ENCODE measurements at regions not wholly inside any gene's neighbourhood (a gene's known extent, or its start where the extent isn't known, plus 50 kb on each side); places are given as distances from the start of the nearest gene placed in this dataset.

DNA sequence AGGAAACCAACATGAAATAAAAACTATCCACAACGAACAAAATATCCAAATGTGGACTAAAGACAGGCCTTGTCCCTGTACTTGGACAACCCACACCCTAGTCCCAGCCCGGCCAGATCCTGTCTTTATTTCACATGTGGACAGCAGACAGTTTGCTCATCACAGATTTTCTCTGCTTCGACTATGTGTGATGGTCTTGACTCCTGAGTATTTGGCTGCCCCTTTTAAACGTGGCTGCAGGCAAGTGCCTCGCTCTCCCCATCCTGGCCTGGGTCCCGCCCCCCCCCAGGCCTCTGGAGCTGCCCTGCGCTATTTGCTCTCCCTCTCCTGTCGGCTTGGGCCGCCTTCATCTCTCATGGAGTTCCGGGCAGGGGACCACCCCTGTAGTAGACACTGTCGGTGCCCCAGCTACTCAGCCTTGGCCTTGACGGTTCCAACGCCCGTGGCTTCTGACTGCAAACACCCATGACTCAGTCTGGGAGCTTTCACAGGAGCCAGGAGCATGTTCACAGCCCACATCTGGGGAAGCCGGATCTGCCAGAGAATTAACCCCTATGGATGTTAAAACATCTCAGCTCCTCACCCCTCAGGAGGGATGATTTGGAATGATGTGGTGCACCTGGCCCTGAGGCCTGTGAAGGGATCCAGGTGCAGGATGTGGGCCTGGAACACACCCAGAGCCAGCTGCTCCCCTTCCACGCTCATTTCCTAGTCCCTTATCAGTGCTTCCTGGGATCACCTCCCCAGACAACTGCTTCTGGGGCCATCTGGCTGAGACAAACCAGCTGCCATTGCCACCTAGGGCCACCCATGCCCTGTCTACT is 229.7 kb upstream of the RPL38 start:
- intact Hi-C loops (cut with micrococcal nuclease) = no loop called here
- Mint-ChIP-seq H3K4me3 (no peak overlapping the region), H3K27me3 (peaks cover 40% of the 10 kb centered on the region), H3K4me1 (no peaks in the 10 kb centered on the region), H3K27ac (no peak overlapping the region), H3K9me3 (ENCODE audit: insufficient read depth) (no peaks in the 10 kb centered on the region)
- no peak overlapping the region for H3K27ac ChIP-seq (ENCODE audit: low read length in 2 of 2)
- ATAC-seq (ENCODE audit: low read depth) (no peak), DNase-seq (no peak)
- peaks cover 0 to 4% (median 0%) of the 10 kb centered on the region in 4 experiments for H3K27me3 ChIP-seq (replicated peaks in 1 of 4; ENCODE audit: control extremely low read depth in 1 of 4, control insufficient read depth in 3 of 4, insufficient read depth in 4 of 4, low read length in 3 of 4)
- ChIA-PET POLR2A (no interaction called here), CTCF (no interaction called here)
- H4K20me1 ChIP-seq (ENCODE audit: control insufficient read depth, insufficient read depth, low read length, poor library complexity, severe bottlenecking) = no peaks in the 10 kb centered on the region
- H3K4me1 ChIP-seq (ENCODE audit: control insufficient read depth in 2 of 2, insufficient read depth in 2 of 2, low read length in 2 of 2) = no peaks in the 10 kb centered on the region
- H3K9me3 ChIP-seq (ENCODE audit: control extremely low read depth in 1 of 3, control insufficient read depth in 2 of 3, insufficient read depth in 1 of 3, low read length in 2 of 3) = peaks cover 0 to under 1% (median 0%) of the 10 kb centered on the region in 3 donors
- TF ChIP-seq, protein P1, sequence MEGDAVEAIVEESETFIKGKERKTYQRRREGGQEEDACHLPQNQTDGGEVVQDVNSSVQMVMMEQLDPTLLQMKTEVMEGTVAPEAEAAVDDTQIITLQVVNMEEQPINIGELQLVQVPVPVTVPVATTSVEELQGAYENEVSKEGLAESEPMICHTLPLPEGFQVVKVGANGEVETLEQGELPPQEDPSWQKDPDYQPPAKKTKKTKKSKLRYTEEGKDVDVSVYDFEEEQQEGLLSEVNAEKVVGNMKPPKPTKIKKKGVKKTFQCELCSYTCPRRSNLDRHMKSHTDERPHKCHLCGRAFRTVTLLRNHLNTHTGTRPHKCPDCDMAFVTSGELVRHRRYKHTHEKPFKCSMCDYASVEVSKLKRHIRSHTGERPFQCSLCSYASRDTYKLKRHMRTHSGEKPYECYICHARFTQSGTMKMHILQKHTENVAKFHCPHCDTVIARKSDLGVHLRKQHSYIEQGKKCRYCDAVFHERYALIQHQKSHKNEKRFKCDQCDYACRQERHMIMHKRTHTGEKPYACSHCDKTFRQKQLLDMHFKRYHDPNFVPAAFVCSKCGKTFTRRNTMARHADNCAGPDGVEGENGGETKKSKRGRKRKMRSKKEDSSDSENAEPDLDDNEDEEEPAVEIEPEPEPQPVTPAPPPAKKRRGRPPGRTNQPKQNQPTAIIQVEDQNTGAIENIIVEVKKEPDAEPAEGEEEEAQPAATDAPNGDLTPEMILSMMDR (IDR thresholded peaks at IDR 0.05) = no peak
- whole genome bisulfite sequencing (ENCODE audit: insufficient coverage) = 87% methylated on average over 15 of the region's 16 CpGs
- no peaks in the 10 kb centered on the region for H3K79me2 ChIP-seq (ENCODE audit: control insufficient read depth, insufficient read depth, low read length)
- no peak overlapping the region for H3K4me2 ChIP-seq (replicated peaks; ENCODE audit: low read depth, low read length, poor library complexity, severe bottlenecking)
- H2AFZ ChIP-seq (ENCODE audit: insufficient read depth, low read depth, low read length, poor library complexity, severe bottlenecking) = no peak overlapping the region
- no peak overlapping the region for H3K9ac ChIP-seq (ENCODE audit: low read length)
- no peaks in the 10 kb centered on the region for H3K36me3 ChIP-seq (replicated peaks in 1 of 2; ENCODE audit: control extremely low read depth in 1 of 2, control insufficient read depth in 1 of 2, extremely low read depth in 1 of 2, insufficient read depth in 2 of 2, low read length in 1 of 2)
- H3K4me3 ChIP-seq (ENCODE audit: control extremely low read depth in 1 of 5, extremely low read depth in 1 of 5, insufficient read depth in 1 of 5, low read depth in 2 of 5, low read length in 4 of 5) = no peak overlapping the region

GRCh38 chr17:73974536-73974935 is 228.9 kb upstream of the RPL38 start:
- Histone ChIP-seq H3K79me2 (ENCODE audit: control insufficient read depth, insufficient read depth, low read length) (no peaks in the 10 kb centered on the region), H3K4me2 (replicated peaks; ENCODE audit: low read depth, low read length, poor library complexity, severe bottlenecking) (no peak overlapping the region), H3K27ac (ENCODE audit: low read length in 2 of 2) (no peak overlapping the region), H3K4me1 (ENCODE audit: control insufficient read depth in 2 of 2, insufficient read depth in 2 of 2, low read length in 2 of 2) (no peaks in the 10 kb centered on the region), H3K9ac (ENCODE audit: low read length) (no peak overlapping the region), H3K36me3 (replicated peaks in 1 of 2; ENCODE audit: control extremely low read depth in 1 of 2, control insufficient read depth in 1 of 2, extremely low read depth in 1 of 2, insufficient read depth in 2 of 2, low read length in 1 of 2) (no peaks in the 10 kb centered on the region), H2AFZ (ENCODE audit: insufficient read depth, low read depth, low read length, poor library complexity, severe bottlenecking) (no peak overlapping the region), H3K4me3 (ENCODE audit: control extremely low read depth in 1 of 5, extremely low read depth in 1 of 5, insufficient read depth in 1 of 5, low read depth in 2 of 5, low read length in 4 of 5) (no peak overlapping the region), H3K9me3 (ENCODE audit: control extremely low read depth in 1 of 3, control insufficient read depth in 2 of 3, insufficient read depth in 1 of 3, low read length in 2 of 3) (peaks cover 0 to 3% (median 0%) of the 10 kb centered on the region in 3 donors), H3K27me3 (replicated peaks in 1 of 4; ENCODE audit: control extremely low read depth in 1 of 4, control insufficient read depth in 3 of 4, insufficient read depth in 4 of 4, low read length in 3 of 4) (peaks cover 0 to 4% (median 0%) of the 10 kb centered on the region in 4 experiments), H4K20me1 (ENCODE audit: control insufficient read depth, insufficient read depth, low read length, poor library complexity, severe bottlenecking) (no peaks in the 10 kb centered on the region)
- ATAC-seq (ENCODE audit: low read depth) (no peak), DNase-seq (no peak)
- Mint-ChIP-seq H3K27ac (no peak overlapping the region), H3K4me1 (no peaks in the 10 kb centered on the region), H3K9me3 (ENCODE audit: insufficient read depth) (no peaks in the 10 kb centered on the region), H3K27me3 (peaks cover 37% of the 10 kb centered on the region), H3K4me3 (no peak overlapping the region)
- WGBS (ENCODE audit: insufficient coverage) = no CpG with 5 or more reads among the region's 1 CpG
- ChIA-PET POLR2A (no interaction called here), CTCF (no interaction called here)
- intact Hi-C loops (cut with micrococcal nuclease) = no loop called here
- no peak for TF ChIP-seq EZH2 (IDR thresholded peaks at IDR 0.05; ENCODE audit: borderline replicate concordance, insufficient read depth, low read depth, low read length, poor library complexity, severe bottlenecking)
- TF ChIP-seq, protein P1 (IDR thresholded peaks at IDR 0.05) = no peak

Data from B cell (primary cell).